Pancreas (tissue), 10 donors: ENCODE measurements at regions not wholly inside any gene's neighbourhood (a gene's known extent, or its start where the extent isn't known, plus 50 kb on each side); places are given as distances from the start of the nearest gene placed in this dataset.
A peak's percentile ranks its signal among the peaks of the same experiment; 100 is the strongest.
"Not testable (repeated sequence)": the region's sequence is repeated elsewhere in the genome, so short reads cannot be mapped to it uniquely, and the experiment has no call there.

ENCODE experiments used
- ATAC-seq, 4 donors: fragments of 200-7000 bp; cut with Tn5 transposase; one replicate each; pipeline versions ENCODE4 v1.8.0 to v1.9.1; 2020; ENCODE audit warnings: mild to moderate bottlenecking in 4 of 4, moderate library complexity in 4 of 4
- DNase-seq, 6 donors: peaks; one replicate each; pipeline ENCODE4 v3.0.0-alpha.2; 2020
- FAIRE-seq: peaks from 2 replicates; lab custom pipeline; 2012; peaks lifted over from hg19 to GRCh38; lab: Jason Lieb, UNC
- H3K27ac ChIP-seq, 4 donors: fragments of 200-600 bp; sonication (generic); 1 replicate in 3 of 4; 2 replicates in 1 of 4; pipeline versions ENCODE4 v1.5.0 to v1.8.0; 2020
- H3K27me3 ChIP-seq, 4 donors: fragments of 200-600 bp; one replicate each; pipeline ENCODE4 v1.8.0; 2021
- H3K36me3 ChIP-seq, 3 donors: fragments of 200-600 bp; sonication (generic) in 1 of 3; one replicate each; pipeline versions ENCODE4 v1.5.0 to v1.8.0; 2020 to 2021
- H3K4me1 ChIP-seq, 3 donors: fragments of 200-600 bp; one replicate each; pipeline ENCODE4 v1.8.0; 2021
- H3K4me3 ChIP-seq, 4 donors: fragments of 200-600 bp; sonication (generic) in 2 of 4; one replicate each; pipeline versions ENCODE4 v1.5.0 to v1.8.0; 2020 to 2021
- H3K9me3 ChIP-seq, 4 donors: fragments of 200-600 bp; one replicate each; pipeline ENCODE4 v1.8.0; 2021
- CTCF ChIP-seq, 4 donors: fragments of 200-600 bp; sonication (generic) in 3 of 4; IDR thresholded peaks; one replicate each; pipeline versions ENCODE4 v1.5.0 to v1.8.0; 2021; ENCODE audit warnings: antibody characterized with exemption in 4 of 4
- WGBS, 2 donors: extraction: QIAGEN DNeasy Blood & Tissue Kit; methylation state at CpG; one replicate each; pipeline ENCODE4 v1.1.7; 2013; 5-methylcytosine and 5-hydroxymethylcytosine counted together
- intact Hi-C, 3 donors: fragments of 100-400 bp; cut with DNase I; formaldehyde crosslinking; loops; one replicate each; pipeline versions ENCODE4 v1.11.1 to v1.14.2; 2022
- donor health status: healthy with polysubstance abuse.
- donor health status: DM: no; HTN: no; CAD: no; lungs with moderate emphysema.
- donor health status: DM: no; HTN: no; CAD: no.
- donor health status: control.
- donor health status: control.
- donor health status: Bipolar disorder and iron deficiency.
- donor health status: DM: yes; HTN: yes; CAD: no.
- donor health status: DM: no; HTN: no; CAD: no.
- donor health status: DM: no; HTN: no; CAD: no.
- donor health status: DM: yes; HTN: yes; CAD: no.

DNA sequence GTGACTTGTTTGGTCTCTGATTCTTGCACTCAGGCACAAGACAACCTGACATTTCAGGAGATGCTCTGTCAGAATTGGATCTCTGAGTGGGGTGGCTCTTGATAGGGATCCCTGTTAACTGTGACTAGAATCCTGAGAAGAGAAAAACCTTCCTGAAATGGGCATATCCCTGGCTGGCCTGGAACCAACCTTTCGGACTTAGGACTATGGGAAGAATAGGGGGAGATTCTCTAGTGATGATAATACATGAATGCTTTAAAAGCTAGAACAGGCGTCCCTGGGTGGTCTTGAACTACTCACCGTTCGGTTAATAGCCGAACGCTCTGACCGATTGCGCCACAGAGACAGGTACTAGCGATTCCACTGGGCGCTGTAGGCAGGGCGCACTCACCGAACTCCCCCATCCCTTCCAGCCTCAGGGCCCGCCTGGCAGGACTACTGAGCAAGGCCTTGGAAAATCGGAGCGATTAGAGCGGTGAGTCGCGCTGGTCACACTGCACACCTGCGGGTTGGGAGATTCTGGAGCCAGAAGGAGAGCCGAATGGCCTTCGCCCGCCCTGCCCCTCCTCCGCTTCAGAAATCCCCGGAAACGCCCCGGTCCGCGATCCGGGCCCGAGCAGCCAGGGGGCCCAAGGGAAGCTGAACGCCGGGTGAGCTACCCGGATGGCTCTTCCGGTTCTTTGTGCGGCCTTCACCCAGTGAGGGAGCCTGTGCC, 257.6 kb upstream of the NOTCH2NLA start:
- ATAC-seq = peak; percentile 87 to 93 (median 92)
- WGBS, 2 donors = 3 to 7% methylated on average over 16 to 27 of the region's 35 CpGs

GRCh38 chr1:146484195-146484594, 255.4 kb upstream of the NOTCH2NLA start:
- H3K4me1 ChIP-seq, intact Hi-C loops, H3K27ac ChIP-seq, ATAC-seq, H3K9me3 ChIP-seq, H3K36me3 ChIP-seq, FAIRE-seq, H3K27me3 ChIP-seq, DNase-seq, H3K4me3 ChIP-seq: not testable (repeated sequence)
- 81 to 100% methylated on average over 1 of the region's 2 CpGs for WGBS, 2 donors

More for the DNA sequence above, 257.6 kb upstream of the NOTCH2NLA start:
- H3K36me3 ChIP-seq, H3K4me1 ChIP-seq, H3K9me3 ChIP-seq, intact Hi-C loops, FAIRE-seq, H3K27me3 ChIP-seq: not testable (repeated sequence)
- Histone ChIP-seq H3K4me3 (peak overlapping the region in 3 of 4 donors; percentile 10 to 41 (median 25)), H3K27ac (peak overlapping the region in 2 of 4 donors; percentile 31 to 41)
- DNase-seq = peak; percentile 42 to 65 (median 54)

DNA sequence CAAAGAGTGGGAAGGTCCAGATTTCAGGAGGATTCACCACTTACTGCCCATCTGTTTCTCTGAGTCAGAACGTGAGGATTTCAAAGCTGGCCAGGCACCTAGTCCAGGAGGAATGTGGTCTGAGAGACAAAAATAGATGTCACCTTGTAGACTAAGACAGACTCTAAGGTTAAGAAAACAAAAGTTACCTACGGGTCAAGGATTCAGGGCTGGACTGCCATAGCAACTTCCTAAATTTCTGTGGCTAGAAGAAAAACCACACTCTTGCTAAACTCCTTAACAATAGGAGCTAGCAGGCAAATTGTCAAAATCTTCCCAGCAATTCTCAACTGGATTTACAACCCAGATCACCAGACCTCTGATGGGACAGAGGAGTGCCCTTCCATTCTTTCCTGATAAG, 250.4 kb upstream of the NOTCH2NLA start:
- H3K4me3 ChIP-seq, H3K27me3 ChIP-seq, H3K9me3 ChIP-seq, DNase-seq, H3K4me1 ChIP-seq, H3K27ac ChIP-seq, intact Hi-C loops, H3K36me3 ChIP-seq, FAIRE-seq, ATAC-seq: not testable (repeated sequence)
- 55 to 72% methylated on average over 1 of the region's 2 CpGs for WGBS, 2 donors

DNA sequence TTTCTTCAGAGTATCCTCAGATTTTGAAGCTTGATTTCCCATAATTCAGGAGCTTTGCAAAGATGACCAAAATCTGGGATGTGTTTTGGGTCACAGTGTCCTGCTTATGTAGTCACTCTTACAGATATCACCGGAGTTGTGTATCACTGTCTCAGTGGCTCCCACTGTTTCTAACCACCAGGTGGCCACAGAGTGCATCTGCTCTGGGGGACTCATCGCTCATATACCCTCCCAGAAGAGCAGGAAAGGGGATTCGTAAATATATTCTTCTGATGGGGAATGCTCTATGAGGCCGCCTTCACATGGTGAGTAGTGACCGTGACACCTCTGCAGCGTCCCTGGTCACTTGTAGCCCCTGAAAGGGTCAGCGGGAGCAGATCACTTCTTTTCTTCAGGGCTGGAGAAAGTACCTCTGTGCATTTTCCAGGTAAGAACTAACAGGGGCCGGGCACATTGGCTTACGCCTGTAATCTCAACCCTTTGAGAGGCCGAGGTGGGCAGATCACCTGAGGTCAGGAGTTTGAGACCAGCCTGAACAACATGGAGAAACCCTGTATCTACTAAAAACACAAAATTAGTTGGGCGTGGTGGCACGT, 249.4 kb upstream of the NOTCH2NLA start:
- H3K36me3 ChIP-seq, FAIRE-seq, H3K4me3 ChIP-seq, H3K27me3 ChIP-seq, H3K9me3 ChIP-seq, H3K27ac ChIP-seq, H3K4me1 ChIP-seq, intact Hi-C loops: not testable (repeated sequence)
- DNase-seq (peak in 1 of 6 donors; percentile 25), ATAC-seq (peak in 3 of 4 donors; percentile 71 to 78 (median 76))
- WGBS, 2 donors = 35 to 42% methylated on average over 12 of the region's 12 CpGs
- peak; percentile 28 to 59 (median 50) for TF ChIP-seq CTCF (IDR thresholded peaks at IDR 0.05)

GRCh38 chr1:146475086-146475485, 246.3 kb upstream of the NOTCH2NLA start:
- intact Hi-C loops, ATAC-seq, DNase-seq: not testable (repeated sequence)

GRCh38 chr1:146474216-146474615, 245.4 kb upstream of the NOTCH2NLA start:
- H3K27me3 ChIP-seq, intact Hi-C loops, FAIRE-seq, H3K36me3 ChIP-seq, H3K4me3 ChIP-seq, H3K9me3 ChIP-seq, H3K4me1 ChIP-seq, H3K27ac ChIP-seq, DNase-seq, ATAC-seq: not testable (repeated sequence)
- WGBS, 2 donors = 88 to 93% methylated on average over 6 of the region's 6 CpGs

More at GRCh38 chr1:146475086-146475485, 246.3 kb upstream of the NOTCH2NLA start:
- H3K9me3 ChIP-seq, H3K27ac ChIP-seq, H3K4me3 ChIP-seq, H3K36me3 ChIP-seq, H3K4me1 ChIP-seq, H3K27me3 ChIP-seq, FAIRE-seq: not testable (repeated sequence)
- 65 to 73% methylated on average over 4 of the region's 4 CpGs for WGBS, 2 donors

DNA sequence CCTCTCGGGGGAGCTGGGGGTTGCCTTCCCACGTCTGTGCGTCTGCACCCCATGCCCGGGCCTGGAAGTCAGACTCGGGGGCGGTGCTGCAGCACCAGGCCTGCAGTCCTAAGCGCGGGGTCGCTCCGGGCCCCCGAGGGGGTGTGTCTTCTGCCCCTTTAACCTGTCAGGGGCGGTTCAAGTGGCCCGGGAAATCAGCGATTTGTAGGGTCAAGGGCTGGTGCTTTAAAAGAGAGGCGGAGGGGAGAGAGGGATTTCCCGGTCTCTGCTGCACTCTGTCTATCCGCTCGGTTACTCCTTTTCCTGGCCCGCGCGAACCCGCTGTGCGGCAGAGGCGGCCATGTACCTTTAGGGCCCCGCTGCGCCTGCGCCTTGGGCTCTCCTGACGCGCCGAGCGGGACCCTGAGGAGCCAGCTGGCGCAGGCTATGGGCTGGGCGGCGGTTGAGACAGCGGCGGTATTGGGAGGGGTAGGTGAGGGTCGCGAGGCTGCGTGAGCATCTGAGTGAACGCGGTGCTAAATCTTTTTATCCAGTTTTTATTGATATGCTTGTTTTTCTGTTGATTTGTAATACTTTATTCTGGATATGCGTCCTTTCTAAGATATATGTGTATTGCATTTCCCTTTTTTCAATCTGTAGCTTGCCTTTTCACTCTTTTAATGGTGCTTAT, 243.5 kb upstream of the NOTCH2NLA start:
- H3K9me3 ChIP-seq, FAIRE-seq, H3K36me3 ChIP-seq, H3K27me3 ChIP-seq, intact Hi-C loops, H3K4me1 ChIP-seq: not testable (repeated sequence)
- Histone ChIP-seq H3K27ac (peak overlapping the region in 1 of 4 donors; percentile 47), H3K4me3 (peak overlapping the region; percentile 16 to 47 (median 30))
- ATAC-seq (peak; percentile 99 to 100 (median 100)), DNase-seq (peak; percentile 66 to 91 (median 76))
- 2 to 3% methylated on average over 40 to 42 of the region's 42 CpGs for WGBS, 2 donors

- DNase-seq, H3K4me1 ChIP-seq, H3K36me3 ChIP-seq, ATAC-seq, H3K9me3 ChIP-seq, FAIRE-seq, intact Hi-C loops, H3K27me3 ChIP-seq, H3K4me3 ChIP-seq, H3K27ac ChIP-seq: not testable (repeated sequence)
- WGBS, 2 donors = no CpG with 5 or more reads among the region's 2 CpGs
Measured at GRCh38 chr1:146459939-146460338, 231.1 kb upstream of the NOTCH2NLA start.

DNA sequence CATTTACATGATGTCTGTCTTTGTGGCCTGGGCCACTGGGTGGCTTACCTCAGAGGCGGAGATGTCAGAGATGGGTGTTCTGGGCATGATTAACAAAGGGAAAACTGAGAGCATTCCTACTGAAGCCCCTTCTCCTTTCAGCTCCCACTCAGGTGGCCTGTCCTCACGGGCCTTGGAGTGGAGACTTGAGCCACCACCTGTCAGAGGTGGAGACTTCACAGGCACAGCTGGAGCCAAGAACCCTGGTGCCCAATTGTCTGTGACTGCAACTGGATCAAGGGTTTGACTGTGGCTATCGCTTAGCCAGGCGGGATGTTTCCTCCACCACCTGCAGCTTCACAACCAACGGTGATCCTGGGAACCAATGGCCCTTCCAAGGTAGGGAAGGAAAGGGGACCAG, 230.5 kb upstream of the NOTCH2NLA start:
- H3K36me3 ChIP-seq, DNase-seq, ATAC-seq, FAIRE-seq, H3K27me3 ChIP-seq, H3K4me1 ChIP-seq, H3K4me3 ChIP-seq, H3K27ac ChIP-seq, H3K9me3 ChIP-seq, intact Hi-C loops: not testable (repeated sequence)
- WGBS, 2 donors = 79 to 80% methylated on average over 4 to 5 of the region's 5 CpGs

GRCh38 chr1:146448877-146449246, 220.0 kb upstream of the NOTCH2NLA start:
- H3K27me3 ChIP-seq, H3K4me3 ChIP-seq, intact Hi-C loops, FAIRE-seq, H3K36me3 ChIP-seq, DNase-seq, H3K9me3 ChIP-seq, H3K27ac ChIP-seq, H3K4me1 ChIP-seq: not testable (repeated sequence)
- peak; percentile 24 to 45 (median 29) for ATAC-seq
- WGBS, 2 donors = 0% methylated on average over 1 of the region's 13 CpGs; no CpG with 5 or more reads in 1 of the 2 donors
